Renal cortex interstitium (tissue), 11 donors: ENCODE measurements at regions not wholly inside any gene's neighbourhood (a gene's known extent, or its start where the extent isn't known, plus 50 kb on each side); places are given as distances from the start of the nearest gene placed in this dataset.
"Not testable (repeated sequence)": the region's sequence is repeated elsewhere in the genome, so short reads cannot be mapped to it uniquely, and the experiment has no call there.

Experiments
- DNase-seq, 11 donors: peaks; one replicate each; pipeline ENCODE4 v3.0.0-alpha.2; 2013; ENCODE audit warnings: low read depth in 9 of 11, low spot score in 4 of 11; ENCODE audit errors: extremely low read depth in 1 of 11

DNA sequence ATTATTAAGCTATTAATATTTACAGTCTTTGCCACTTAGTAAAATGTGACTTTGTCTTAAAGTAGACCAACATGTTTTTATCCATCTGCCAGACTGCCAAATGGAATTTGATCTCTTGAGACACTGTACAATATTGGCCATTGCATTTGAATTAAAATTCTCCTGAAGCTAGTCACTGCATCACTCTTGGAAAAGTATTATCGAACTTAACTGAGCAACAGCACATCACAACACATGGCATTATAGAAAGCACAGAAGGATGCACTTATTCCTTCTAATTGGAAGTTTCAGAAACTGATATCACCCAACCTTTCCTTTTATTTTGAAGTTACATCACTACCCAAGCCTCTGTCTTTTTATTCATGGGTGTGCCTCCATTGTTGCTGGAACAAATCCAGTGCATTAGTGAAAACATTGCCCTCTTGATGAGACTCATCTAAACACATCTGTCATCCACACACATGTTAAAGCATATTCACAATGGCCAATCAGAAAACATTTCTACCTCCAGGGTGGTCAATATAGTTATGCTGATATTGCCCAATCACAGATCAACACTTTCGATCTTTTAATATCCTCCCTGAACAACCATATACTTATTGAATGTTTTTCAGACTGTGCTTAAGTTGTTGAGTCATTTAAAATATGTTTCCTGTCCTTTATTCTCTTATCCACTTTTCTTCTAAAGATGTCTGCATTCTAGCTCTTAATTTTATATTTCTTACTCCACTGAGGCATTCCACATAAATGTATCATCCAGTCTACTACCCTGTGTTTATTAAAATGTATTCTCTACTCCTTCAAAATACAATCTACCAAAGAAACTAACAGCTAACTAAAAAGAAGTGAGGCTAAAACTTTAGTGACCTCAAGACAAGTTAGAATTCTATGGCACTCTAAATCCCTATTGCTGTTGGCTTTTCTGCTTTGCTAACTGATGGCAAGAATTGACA lies 535.0 kb downstream of the RFPL4B start:
- DNase-seq, result no peak

- DNase-seq, result no peak
These were observed 536.0 kb downstream of the RFPL4B start for GRCh38 chr6:112883095-112883494.

DNA sequence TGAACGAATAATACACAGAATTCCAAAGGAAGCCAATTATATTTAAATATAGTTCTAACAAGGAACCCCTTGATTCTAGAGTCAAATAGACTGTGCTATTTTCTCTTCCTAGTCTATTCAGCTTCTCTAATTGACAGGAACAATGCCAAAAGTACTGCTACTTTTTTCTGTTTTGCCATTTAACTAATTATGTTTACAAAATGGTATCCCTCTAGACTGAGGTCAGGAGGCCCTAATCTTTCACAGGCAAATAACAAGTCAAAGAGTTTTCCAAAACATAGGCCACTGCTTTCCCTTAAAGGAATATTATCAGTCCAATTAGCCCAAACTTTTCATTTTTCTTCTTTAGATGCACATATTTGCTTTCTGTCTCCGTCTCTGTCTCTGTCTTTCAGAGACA lies 539.3 kb downstream of the RFPL4B start:
- DNase-seq, result no peak

DNA sequence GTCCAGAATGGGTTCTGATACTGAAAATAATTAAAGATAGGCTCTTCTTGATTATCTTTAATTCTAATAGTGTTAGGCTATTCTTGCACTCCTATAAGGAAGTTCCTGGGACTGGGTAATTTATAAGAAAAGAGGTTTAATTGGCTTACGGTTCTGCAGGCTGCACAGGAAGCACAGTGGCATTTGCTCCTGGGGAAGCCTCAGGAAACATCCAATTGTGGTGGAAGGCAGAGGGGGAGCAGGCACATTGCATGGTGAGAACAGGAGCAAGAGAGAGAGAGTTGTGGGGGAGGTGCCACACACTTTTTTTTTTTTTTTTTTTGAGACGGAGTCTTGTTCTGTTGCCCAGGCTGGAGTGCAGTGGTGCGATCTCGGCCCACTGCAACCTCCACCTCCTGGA lies 540.3 kb downstream of the RFPL4B start:
- not testable (repeated sequence) for DNase-seq

- no peak for DNase-seq
These were observed 552.4 kb downstream of the RFPL4B start for GRCh38 chr6:112899541-112899940.

GRCh38 chr6:112903361-112903760 lies 556.2 kb downstream of the RFPL4B start:
- no peak for DNase-seq

- DNase-seq, result peak in 7 of 11 donors; percentile 35 to 65 (median 39)
These were observed 559.6 kb downstream of the RFPL4B start for GRCh38 chr6:112906726-112907125.

DNA sequence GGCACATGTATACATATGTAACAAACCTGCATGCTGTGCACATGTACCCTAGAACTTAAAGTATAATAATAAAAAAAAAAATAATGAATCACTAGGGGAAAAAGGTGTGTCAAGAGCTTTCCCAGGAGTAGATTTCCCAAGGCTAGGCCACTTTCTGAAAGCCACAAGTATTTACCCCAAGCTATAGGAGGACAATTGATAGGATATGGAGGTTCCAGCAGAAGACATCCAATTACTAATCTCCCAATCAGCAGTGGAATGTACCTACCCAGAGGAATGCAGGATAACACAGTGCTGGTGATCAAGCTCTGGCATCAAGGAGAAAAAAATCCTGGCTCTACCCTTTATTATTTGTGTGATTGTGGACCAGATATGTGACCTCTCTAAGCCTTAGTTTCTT lies 562.7 kb downstream of the RFPL4B start:
- DNase-seq, result no peak

- DNase-seq, result no peak
These were observed 563.1 kb downstream of the RFPL4B start for GRCh38 chr6:112910256-112910655.

GRCh38 chr6:112911959-112912358 lies 564.8 kb downstream of the RFPL4B start:
- peak in 6 of 11 donors; percentile 9 to 51 (median 26) for DNase-seq

DNA sequence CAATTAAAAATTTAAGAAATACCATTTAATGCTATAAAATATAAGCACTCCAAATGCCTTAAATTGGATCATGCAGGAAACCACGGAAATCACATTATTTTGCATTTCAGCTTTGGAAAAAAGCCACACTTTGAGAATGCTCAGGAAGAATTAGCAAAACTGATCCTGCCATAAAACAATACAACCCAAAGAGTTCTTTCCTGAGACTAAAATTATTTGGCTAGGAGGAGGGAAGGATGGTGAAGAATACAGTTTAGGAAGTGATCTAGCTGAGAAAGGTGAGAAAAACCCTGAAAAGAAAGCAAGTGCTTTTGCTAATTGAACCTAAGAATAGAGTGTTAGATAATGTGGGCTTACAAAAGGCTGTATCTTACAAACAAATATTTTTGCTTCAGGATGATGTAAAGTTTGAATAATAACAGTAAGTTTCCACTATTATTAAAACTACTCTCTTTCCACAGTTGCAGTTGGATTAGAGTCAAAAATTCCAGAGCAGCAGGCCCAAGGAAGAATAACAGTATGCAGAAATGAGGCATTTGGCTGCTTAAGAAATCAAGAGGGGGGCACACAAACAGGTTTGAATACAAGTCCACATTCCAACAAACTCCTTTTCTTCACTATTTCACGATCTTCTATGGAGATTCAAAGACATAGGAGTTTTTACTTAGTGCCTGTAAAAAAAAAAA lies 565.4 kb downstream of the RFPL4B start:
- peak in 5 of 11 donors; percentile 7 to 29 (median 13) for DNase-seq

GRCh38 chr6:112919744-112920143 lies 572.6 kb downstream of the RFPL4B start:
- not testable (repeated sequence) for DNase-seq

DNA sequence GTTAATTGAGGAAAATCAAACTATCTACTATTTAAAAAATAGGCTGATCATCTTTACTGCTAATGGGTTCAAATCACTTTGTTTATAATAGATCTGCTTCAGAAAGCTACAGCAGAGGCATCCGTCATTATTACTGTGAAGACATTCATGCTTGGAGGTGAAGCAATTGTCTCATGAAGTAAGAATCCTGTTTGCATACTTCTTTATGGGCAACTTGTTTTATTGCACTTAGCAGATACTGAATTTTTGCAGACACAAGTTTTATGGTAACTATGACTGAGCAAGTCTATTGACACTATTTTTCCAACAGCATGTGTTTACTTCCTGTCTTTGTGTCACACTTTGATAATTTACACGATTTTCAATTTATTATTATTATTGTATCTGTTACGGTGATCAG lies 573.9 kb downstream of the RFPL4B start:
- no peak for DNase-seq

GRCh38 chr6:112923940-112924587 lies 576.9 kb downstream of the RFPL4B start:
- no peak for DNase-seq

DNA sequence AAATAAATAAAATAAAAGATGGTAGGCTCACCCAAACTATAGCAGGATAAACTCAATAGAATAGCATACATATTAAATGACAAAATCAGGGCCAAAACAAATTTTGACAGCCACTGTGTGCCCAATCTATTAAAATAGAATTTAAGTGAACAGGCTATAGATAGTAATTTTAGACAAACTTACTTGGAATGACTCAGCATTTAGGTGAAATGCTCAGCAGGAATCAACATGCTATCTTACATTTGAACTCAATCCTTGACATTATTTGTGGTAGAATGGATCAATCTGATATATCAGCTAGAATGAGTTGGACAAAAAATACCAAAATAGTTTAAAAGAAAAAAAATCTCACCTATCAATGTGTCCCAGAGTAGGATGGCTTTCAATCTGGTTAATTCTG lies 578.6 kb downstream of the RFPL4B start:
- no peak for DNase-seq

- no peak for DNase-seq
These were observed 580.7 kb downstream of the RFPL4B start for GRCh38 chr6:112927641-112928320.

DNA sequence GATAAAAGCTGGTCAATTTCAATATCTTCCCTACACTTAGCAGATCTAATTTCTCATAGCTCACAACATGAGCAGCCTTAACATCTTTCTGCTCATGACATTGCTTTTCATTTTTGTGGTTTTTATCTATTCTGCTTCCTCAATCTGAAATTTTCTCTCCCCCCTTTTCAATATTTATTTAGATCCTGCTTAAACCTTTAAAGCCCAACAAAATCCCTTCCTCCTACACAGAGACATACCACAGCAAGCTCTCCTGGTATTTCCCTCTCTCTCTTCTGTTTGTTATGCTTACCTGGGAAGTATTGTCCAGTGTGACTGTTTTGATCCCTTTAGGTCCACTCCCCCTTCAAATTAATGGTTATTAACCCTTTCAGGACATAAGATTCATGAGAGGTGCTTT lies 582.5 kb downstream of the RFPL4B start:
- DNase-seq, result no peak

- no peak for DNase-seq
These were observed 584.7 kb downstream of the RFPL4B start for GRCh38 chr6:112931832-112932231.

- DNase-seq, result no peak
These were observed 586.8 kb downstream of the RFPL4B start for GRCh38 chr6:112933947-112934346.
